Fibroblast of the aortic adventitia (primary cell): ENCODE measurements at regions not wholly inside any gene's neighbourhood (a gene's known extent, or its start where the extent isn't known, plus 50 kb on each side); places are given as distances from the start of the nearest gene placed in this dataset.

Experiments
- DNase-seq: peaks from one replicate; pipeline ENCODE4 v3.0.0-alpha.2; 2010; ENCODE audit warnings: low read depth
- H3K4me3 ChIP-seq: 2 replicates; pipeline ENCODE4 v1.5.1; 2011; ENCODE audit warnings: low read depth, mild to moderate bottlenecking, control low read depth, low read length, moderate library complexity
- CTCF ChIP-seq: IDR thresholded peaks from 2 replicates; pipeline ENCODE4 v1.5.1; 2011; ENCODE audit warnings: mild to moderate bottlenecking, low read length, control low read depth, inconsistent platforms; ENCODE audit not compliant: insufficient read depth

DNA sequence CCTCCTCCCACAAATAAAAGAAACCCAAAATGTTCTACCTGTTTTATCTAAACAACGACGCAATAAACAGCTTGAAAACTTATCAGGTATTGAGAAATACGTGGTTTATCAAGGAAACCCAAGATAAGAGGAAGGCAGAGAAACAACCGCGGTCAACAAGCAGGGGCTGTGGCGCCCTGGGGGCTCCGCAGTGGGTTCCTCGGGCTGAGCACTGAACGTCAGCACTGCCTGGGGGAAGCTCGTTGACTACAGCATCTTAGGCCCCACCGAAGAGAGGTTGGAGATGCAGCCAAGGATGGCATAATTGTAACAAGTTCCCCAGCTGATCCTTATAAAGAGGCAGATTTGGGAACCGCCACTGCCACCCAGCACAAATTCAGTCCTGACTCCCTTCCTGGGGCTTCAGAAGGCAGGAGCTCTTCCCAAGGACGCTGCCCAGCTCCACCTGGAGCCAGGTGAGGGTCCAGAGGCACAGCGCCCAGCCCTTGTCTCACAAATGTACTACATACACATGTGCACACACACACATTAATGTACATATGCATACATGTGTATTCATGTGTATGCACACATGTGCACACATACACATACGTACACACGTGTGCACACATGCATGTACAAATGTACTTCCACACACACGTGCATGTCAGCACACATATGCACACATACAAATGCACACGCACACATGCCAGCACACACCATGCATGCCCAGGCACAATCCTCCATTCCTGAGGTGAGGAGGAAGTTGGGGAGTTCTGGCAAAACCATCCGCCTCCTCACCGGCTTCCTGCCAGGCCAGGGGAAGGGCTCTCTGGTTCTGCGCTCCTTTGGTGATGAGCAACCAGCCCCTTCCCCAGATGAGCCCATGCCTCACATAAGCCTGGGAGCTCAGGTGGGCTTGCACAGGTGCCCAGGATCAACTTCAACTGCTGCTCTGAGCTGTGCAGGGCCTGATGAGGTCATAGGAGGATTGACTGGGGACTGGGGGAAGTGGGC lies 251.1 kb downstream of the NPHP4 start:
- no peak for TF ChIP-seq CTCF
- no peak for DNase-seq
- H3K4me3 ChIP-seq = no peak overlapping the region

- no peak overlapping the region for H3K4me3 ChIP-seq
- no peak for DNase-seq
- TF ChIP-seq CTCF = no peak
Measured at GRCh38 chr1:5740450-5740849, 251.8 kb downstream of the NPHP4 start.

DNA sequence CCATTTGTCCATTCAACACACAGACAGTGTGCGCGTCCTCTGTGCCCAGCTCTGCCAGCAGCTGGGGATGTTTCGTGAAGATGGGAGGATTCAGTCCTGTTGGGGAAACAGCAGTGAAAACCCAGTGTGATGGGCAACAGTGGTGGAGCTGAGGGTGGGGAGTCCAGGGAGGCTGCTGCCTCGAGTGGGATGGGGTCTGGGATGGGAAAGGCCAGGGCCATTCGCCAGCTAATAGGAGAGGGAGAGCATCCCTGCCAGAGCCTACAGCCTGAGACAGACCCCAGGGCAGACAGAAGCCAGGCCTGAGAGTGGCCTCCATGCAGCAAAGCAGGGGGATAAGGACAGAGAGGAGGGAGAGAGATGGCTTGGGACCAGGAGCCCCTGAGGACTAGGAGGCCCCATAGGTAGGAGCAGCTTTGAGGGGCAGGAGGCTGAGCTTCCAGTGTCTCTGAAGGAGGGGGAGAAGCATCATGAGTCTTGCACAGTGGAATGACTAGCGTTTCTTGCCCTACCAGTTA lies 252.6 kb downstream of the NPHP4 start:
- no peak for TF ChIP-seq CTCF
- H3K4me3 ChIP-seq = no peak overlapping the region
- DNase-seq = no peak

GRCh38 chr1:5738911-5739462 lies 253.2 kb downstream of the NPHP4 start:
- no peak for TF ChIP-seq CTCF
- no peak for DNase-seq
- H3K4me3 ChIP-seq = no peak overlapping the region

GRCh38 chr1:5737081-5737480 lies 255.1 kb downstream of the NPHP4 start:
- TF ChIP-seq CTCF = no peak
- H3K4me3 ChIP-seq = no peak overlapping the region
- DNase-seq = no peak

DNA sequence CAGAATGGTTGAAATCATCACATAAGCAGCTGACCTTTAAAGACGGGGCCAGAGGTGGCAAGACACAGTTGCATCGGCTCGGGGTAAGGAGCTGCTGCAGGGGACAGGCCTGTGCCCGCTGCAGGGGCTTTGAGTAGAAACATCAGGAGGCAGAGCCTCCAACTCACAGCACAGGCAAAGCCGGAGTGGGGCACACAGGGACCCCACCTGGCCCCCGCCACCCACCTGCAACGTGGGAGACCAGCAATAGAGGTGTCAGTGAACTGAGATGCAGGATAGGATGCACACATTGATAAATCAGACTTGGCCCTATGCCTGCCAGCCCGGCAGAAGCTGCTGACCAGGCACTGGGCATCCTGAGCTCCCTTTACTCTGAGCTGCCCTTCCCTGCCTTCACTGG lies 257.2 kb downstream of the NPHP4 start:
- DNase-seq = no peak
- no peak overlapping the region for H3K4me3 ChIP-seq
- TF ChIP-seq CTCF = no peak
